Panc1 (cell line): ENCODE measurements at regions not wholly inside any gene's neighbourhood (a gene's known extent, or its start where the extent isn't known, plus 50 kb on each side); places are given as distances from the start of the nearest gene placed in this dataset.

ENCODE experiments used
- SIN3A ChIP-seq: IDR thresholded peaks from 2 replicates; pipeline ENCODE4 v1.6.1; 2012; ENCODE audit warnings: low read depth, mild to moderate bottlenecking, low read length, moderate library complexity, borderline replicate concordance; ENCODE audit not compliant: insufficient read depth
- TCF7L2 ChIP-seq: IDR thresholded peaks from 2 replicates; pipeline ENCODE4 v1.6.1; 2011; ENCODE audit warnings: mild to moderate bottlenecking, low read depth, low read length, inconsistent platforms
- TF ChIP-seq, protein P1 (sequence below): fragments of 450-650 bp; IDR thresholded peaks from 2 replicates; pipeline ENCODE4 v1.5.1; 2017; ENCODE audit warnings: mild to moderate bottlenecking

DNA sequence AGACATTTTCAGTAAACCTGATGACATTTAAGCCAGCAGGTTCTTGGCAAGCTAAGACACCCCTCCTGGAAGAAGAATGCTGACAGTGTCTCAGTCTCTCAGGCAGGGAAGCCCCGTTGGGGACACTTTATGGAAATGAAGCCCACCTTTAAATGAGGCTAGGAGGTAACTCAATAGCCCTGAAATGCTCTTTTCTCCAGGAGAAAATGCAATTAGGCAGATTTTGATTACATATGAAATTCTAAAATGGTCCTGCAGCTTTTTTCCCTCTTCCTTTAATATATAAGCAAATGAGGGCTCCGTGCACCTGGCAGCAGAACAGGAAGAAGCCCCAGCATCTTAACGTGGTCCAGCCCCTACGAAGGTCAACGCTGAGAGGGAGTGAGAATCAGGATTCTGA lies 65.8 kb upstream of the CHST15 start:
- TF ChIP-seq, protein P1, sequence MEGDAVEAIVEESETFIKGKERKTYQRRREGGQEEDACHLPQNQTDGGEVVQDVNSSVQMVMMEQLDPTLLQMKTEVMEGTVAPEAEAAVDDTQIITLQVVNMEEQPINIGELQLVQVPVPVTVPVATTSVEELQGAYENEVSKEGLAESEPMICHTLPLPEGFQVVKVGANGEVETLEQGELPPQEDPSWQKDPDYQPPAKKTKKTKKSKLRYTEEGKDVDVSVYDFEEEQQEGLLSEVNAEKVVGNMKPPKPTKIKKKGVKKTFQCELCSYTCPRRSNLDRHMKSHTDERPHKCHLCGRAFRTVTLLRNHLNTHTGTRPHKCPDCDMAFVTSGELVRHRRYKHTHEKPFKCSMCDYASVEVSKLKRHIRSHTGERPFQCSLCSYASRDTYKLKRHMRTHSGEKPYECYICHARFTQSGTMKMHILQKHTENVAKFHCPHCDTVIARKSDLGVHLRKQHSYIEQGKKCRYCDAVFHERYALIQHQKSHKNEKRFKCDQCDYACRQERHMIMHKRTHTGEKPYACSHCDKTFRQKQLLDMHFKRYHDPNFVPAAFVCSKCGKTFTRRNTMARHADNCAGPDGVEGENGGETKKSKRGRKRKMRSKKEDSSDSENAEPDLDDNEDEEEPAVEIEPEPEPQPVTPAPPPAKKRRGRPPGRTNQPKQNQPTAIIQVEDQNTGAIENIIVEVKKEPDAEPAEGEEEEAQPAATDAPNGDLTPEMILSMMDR: no peak
- TF ChIP-seq TCF7L2 (no peak), SIN3A (no peak)
